SK-N-SH (cell line): ENCODE measurements at regions not wholly inside any gene's neighbourhood (a gene's known extent, or its start where the extent isn't known, plus 50 kb on each side); places are given as distances from the start of the nearest gene placed in this dataset.

ENCODE experiments used
- CTCF ChIA-PET: fragments of 300-600, 350-600 bp; formaldehyde crosslinking; extraction: SDS; loops from one replicate; lab custom pipeline; 2021; lab: Yijun Ruan, JAX
- POLR2A ChIA-PET: fragments of 350-600 bp; sonication (Branson Sonifier 250); formaldehyde crosslinking; extraction: SDS; loops from one replicate; lab custom pipeline; 2020; ENCODE audit warnings: antibody characterized with exemption, inconsistent platforms; lab: Yijun Ruan, JAX
- DNase-seq: peaks from one replicate; pipeline ENCODE4 v3.0.0; 2012
- H2AFZ ChIP-seq: fragments of 200-600 bp; sonication (generic); 2 replicates; pipeline ENCODE4 v1.8.1; 2016; ENCODE audit warnings: antibody characterized with exemption, mild to moderate bottlenecking, low read depth
- H3F3A ChIP-seq: fragments of 200-600 bp; sonication (generic); replicated peaks from 2 replicates; pipeline ENCODE3; 2016; ENCODE audit warnings: antibody characterized with exemption, mild to moderate bottlenecking; ENCODE audit not compliant: insufficient read depth
- H3K27ac ChIP-seq, 2 experiments: fragments of 200-500 bp in 1 of 2; fragments of 200-600 bp in 1 of 2; sonication (Bioruptor generic) in 1 of 2; sonication (generic), shearing (Covaris generic) in 1 of 2; 2 replicates each; pipeline versions ENCODE4 v1.5.1 to v1.6.1; 2014 to 2016; ENCODE audit warnings: low read depth in 2 of 2, inconsistent platforms in 1 of 2, low read length in 1 of 2, mild to moderate bottlenecking in 1 of 2, mixed read lengths in 1 of 2
- H3K27me3 ChIP-seq: fragments of 200-600 bp; sonication (generic), shearing (Covaris generic); 2 replicates; pipeline ENCODE4 v1.6.1; 2016; ENCODE audit warnings: mixed run types; ENCODE audit not compliant: insufficient read depth
- H3K36me3 ChIP-seq, 2 experiments: fragments of 200-500 bp in 1 of 2; fragments of 200-600 bp in 1 of 2; sonication (Bioruptor generic) in 1 of 2; sonication (generic) in 1 of 2; replicated peaks in 1 of 2; 2 replicates each; pipeline versions ENCODE3 to v1.5.1; 2014 to 2016; ENCODE audit warnings: low read length in 1 of 2, mild to moderate bottlenecking in 1 of 2; ENCODE audit not compliant: insufficient read depth in 2 of 2, control insufficient read depth in 1 of 2
- H3K4me1 ChIP-seq, 2 experiments: fragments of 200-500 bp in 1 of 2; fragments of 200-600 bp in 1 of 2; sonication (Bioruptor generic) in 1 of 2; sonication (generic), shearing (Covaris generic) in 1 of 2; 2 replicates each; pipeline versions ENCODE4 v1.5.1 to v1.6.1; 2014 to 2016; ENCODE audit warnings: low read depth in 1 of 2, low read length in 1 of 2, mixed run types in 1 of 2; ENCODE audit not compliant: insufficient read depth in 2 of 2, control insufficient read depth in 1 of 2
- H3K4me2 ChIP-seq: fragments of 200-600 bp; sonication (generic), shearing (Covaris generic); 2 replicates; pipeline ENCODE4 v1.6.1; 2017; ENCODE audit warnings: mixed run types
- H3K4me3 ChIP-seq, 2 experiments: fragments of 200-500 bp in 1 of 2; fragments of 200-600 bp in 1 of 2; sonication (Bioruptor generic) in 1 of 2; sonication (generic), shearing (Covaris generic) in 1 of 2; 2 replicates each; pipeline versions ENCODE4 v1.5.1 to v1.8.1; 2014 to 2016; ENCODE audit warnings: low read depth in 2 of 2, inconsistent platforms in 1 of 2, low read length in 1 of 2, mild to moderate bottlenecking in 1 of 2, mixed read lengths in 1 of 2, moderate library complexity in 1 of 2
- H3K79me2 ChIP-seq: fragments of 200-600 bp; sonication (generic); 2 replicates; pipeline ENCODE4 v1.8.1; 2017; ENCODE audit warnings: mild to moderate bottlenecking; ENCODE audit not compliant: insufficient read depth
- H3K9ac ChIP-seq: fragments of 200-600 bp; sonication (generic); 2 replicates; pipeline ENCODE4 v1.6.1; 2017; ENCODE audit warnings: mixed run types
- H3K9me2 ChIP-seq: fragments of 200-600 bp; sonication (generic); 2 replicates; pipeline ENCODE4 v1.6.1; 2017; ENCODE audit warnings: mixed run types
- H3K9me3 ChIP-seq: fragments of 200-600 bp; sonication (generic); 2 replicates; pipeline ENCODE4 v1.6.1; 2017; ENCODE audit warnings: mixed run types, mild to moderate bottlenecking, moderate library complexity
- H4K20me1 ChIP-seq: fragments of 200-600 bp; sonication (generic); 2 replicates; pipeline ENCODE4 v1.6.1; 2017; ENCODE audit warnings: mild to moderate bottlenecking, mixed run types; ENCODE audit not compliant: insufficient read depth
- CHD2 ChIP-seq: fragments of 150-350 bp; IDR thresholded peaks from 2 replicates; pipeline ENCODE4 v1.6.1; 2018; ENCODE audit warnings: low read length; ENCODE audit not compliant: partially characterized antibody
- EZH2phosphoT487 ChIP-seq: fragments of 200-600 bp; sonication (generic); IDR thresholded peaks from 2 replicates; pipeline ENCODE4 v1.6.1; 2017; ENCODE audit warnings: low read depth, mixed run types, mild to moderate bottlenecking, antibody characterized with exemption, moderate library complexity, borderline replicate concordance
- FOSL2 ChIP-seq: IDR thresholded peaks from 2 replicates; pipeline ENCODE4 v1.4.0; 2012; ENCODE audit warnings: low read depth, mild to moderate bottlenecking, moderate library complexity, borderline replicate concordance
- FOXJ3 ChIP-seq: sonication (generic); formaldehyde crosslinking; IDR thresholded peaks from 2 replicates; pipeline ENCODE4 v1.5.1; 2020; ENCODE audit warnings: mild to moderate bottlenecking, missing genetic modification reagents
- FOXM1 ChIP-seq: IDR thresholded peaks from 2 replicates; pipeline ENCODE4 v1.4.0; 2012; ENCODE audit warnings: low read depth, mild to moderate bottlenecking
- GABPA ChIP-seq: IDR thresholded peaks from 2 replicates; pipeline ENCODE4 v1.4.0; 2012; ENCODE audit warnings: low read depth, mild to moderate bottlenecking
- MEF2A ChIP-seq: IDR thresholded peaks from 2 replicates; pipeline ENCODE4 v1.4.0; 2012; ENCODE audit warnings: low read depth, borderline replicate concordance
- MXI1 ChIP-seq: IDR thresholded peaks from 2 replicates; pipeline ENCODE4 v1.6.1; 2012; ENCODE audit warnings: mild to moderate bottlenecking, low read depth, low read length, improper control_type of control experiment
- PBX3 ChIP-seq: IDR thresholded peaks from 2 replicates; pipeline ENCODE4; 2012
- POLR2AphosphoS5 ChIP-seq: IDR thresholded peaks from 2 replicates; pipeline ENCODE4 v1.6.1; 2012; ENCODE audit warnings: low read depth, low read length
- RAD21 ChIP-seq: IDR thresholded peaks from 2 replicates; pipeline ENCODE4 v1.6.1; 2012; ENCODE audit warnings: mild to moderate bottlenecking, low read length
- RCOR1 ChIP-seq: fragments of 150-350 bp; IDR thresholded peaks from 2 replicates; pipeline ENCODE4 v1.6.1; 2017; ENCODE audit warnings: antibody characterized with exemption, low read length
- SMC3 ChIP-seq: IDR thresholded peaks from 2 replicates; pipeline ENCODE4 v1.6.1; 2012; ENCODE audit warnings: low read depth, low read length, improper control_type of control experiment
- TCF12 ChIP-seq: IDR thresholded peaks from 2 replicates; pipeline ENCODE4 v1.4.0; 2012
- TEAD4 ChIP-seq: IDR thresholded peaks from 2 replicates; pipeline ENCODE4 v1.4.0; 2012; ENCODE audit warnings: mild to moderate bottlenecking, borderline replicate concordance; ENCODE audit not compliant: insufficient read depth
- USF1 ChIP-seq: IDR thresholded peaks from 2 replicates; pipeline ENCODE4 v1.4.0; 2012; ENCODE audit warnings: low read depth, borderline replicate concordance
- ZBTB33 ChIP-seq: IDR thresholded peaks from 2 replicates; pipeline ENCODE4 v1.4.0; 2012; ENCODE audit warnings: low read depth, borderline replicate concordance
- WGBS: methylation state at CpG from one replicate; pipeline ENCODE4 v1.1.6; 2017; ENCODE audit warnings: low lambda C conversion rate; 5-methylcytosine and 5-hydroxymethylcytosine counted together

- no peaks in the 10 kb centered on the region for H4K20me1 ChIP-seq
- CTCF ChIA-PET, result no interaction called here
- TF ChIP-seq ZBTB33 (no peak), CHD2 (no peak), FOSL2 (no peak), TEAD4 (no peak), USF1 (no peak), PBX3 (no peak), RCOR1 (no peak), MXI1 (no peak), MEF2A (no peak), FOXJ3 (no peak), RAD21 (no peak), TCF12 (no peak), SMC3 (no peak), GABPA (no peak), EZH2phosphoT487 (no peak), POLR2AphosphoS5 (no peak)
- no peaks in the 10 kb centered on the region for H3K9me3 ChIP-seq
- no peaks in the 10 kb centered on the region; the same call in 1 of the 2 replicates for H3K27me3 ChIP-seq
- H3K36me3 ChIP-seq, result no peaks in the 10 kb centered on the region
- H3F3A ChIP-seq, result no peaks in the 10 kb centered on the region
- H2AFZ ChIP-seq, result no peak overlapping the region
- POLR2A ChIA-PET, result no interaction called here
- H3K4me3 ChIP-seq, result no peak overlapping the region
- H3K27ac ChIP-seq, result no peak overlapping the region
- WGBS, result 52% methylated on average over 3 of the region's 3 CpGs
- no peak for DNase-seq
- H3K9me2 ChIP-seq, result no peaks in the 10 kb centered on the region
- no peak overlapping the region for H3K9ac ChIP-seq
- H3K79me2 ChIP-seq, result no peaks in the 10 kb centered on the region
- no peak overlapping the region for H3K4me2 ChIP-seq
- peaks cover 0 to 11% of the 10 kb centered on the region in 2 experiments; a peak in 1 of 4 replicates for H3K4me1 ChIP-seq
Observed at GRCh38 chr21:34279883-34280282, 83.9 kb upstream of the KCNE2 start.

GRCh38 chr21:34280389-34280795, 83.4 kb upstream of the KCNE2 start:
- ChIA-PET POLR2A (no interaction called here), CTCF (interaction anchor here (0.8 kb wide), 1 partner anchor 357 kb away, joined by 3 read pairs; no protein-coding TSS in a partner anchor)
- H3K27ac ChIP-seq, result no peak overlapping the region
- H3K4me3 ChIP-seq, result no peak overlapping the region
- H3K9me3 ChIP-seq, result no peaks in the 10 kb centered on the region
- H3K9ac ChIP-seq, result no peak overlapping the region
- H3F3A ChIP-seq, result no peaks in the 10 kb centered on the region
- no peak overlapping the region for H3K4me2 ChIP-seq
- H4K20me1 ChIP-seq, result no peaks in the 10 kb centered on the region
- no peaks in the 10 kb centered on the region for H3K36me3 ChIP-seq
- TF ChIP-seq FOXJ3, result no peak
- no peak for TF ChIP-seq RAD21
- TF ChIP-seq FOXM1, result no peak
- no peaks in the 10 kb centered on the region for H3K79me2 ChIP-seq
- H3K4me1 ChIP-seq, result peaks cover 0 to 11% of the 10 kb centered on the region in 2 experiments; a peak in 1 of 4 replicates
- H3K9me2 ChIP-seq, result no peaks in the 10 kb centered on the region
- H3K27me3 ChIP-seq, result no peaks in the 10 kb centered on the region; the same call in 1 of the 2 replicates
- WGBS, result 50% methylated on average over 4 of the region's 6 CpGs
- H2AFZ ChIP-seq, result no peak overlapping the region
- no peak for DNase-seq
